Esophagus squamous epithelium (tissue), 5 donors: ENCODE measurements at regions not wholly inside any gene's neighbourhood (a gene's known extent, or its start where the extent isn't known, plus 50 kb on each side); places are given as distances from the start of the nearest gene placed in this dataset.

Experiments used
- DNase-seq: peaks from one replicate; lab custom pipeline; 2025; lab: John Stamatoyannopoulos, UW
- H3K27ac ChIP-seq, 4 donors: fragments of 200-600 bp; sonication (generic); one replicate each; pipeline ENCODE4 v1.5.1; 2016 to 2019; ENCODE audit warnings: mild to moderate bottlenecking in 1 of 4
- H3K27me3 ChIP-seq, 4 donors: fragments of 200-600 bp; sonication (generic); 1 replicate in 3 of 4; 2 replicates in 1 of 4; pipeline versions ENCODE4 v1.5.1 to v1.6.0; 2017 to 2021; ENCODE audit warnings: antibody characterized with exemption in 1 of 4
- H3K36me3 ChIP-seq, 3 donors: fragments of 200-600 bp; sonication (generic); one replicate each; pipeline ENCODE4 v1.5.1; 2016 to 2019
- H3K4me1 ChIP-seq, 3 donors: fragments of 200-600 bp; sonication (generic); one replicate each; pipeline ENCODE4 v1.5.1; 2017 to 2019
- H3K4me3 ChIP-seq, 4 donors: fragments of 200-600 bp; sonication (generic); 1 replicate in 3 of 4; 2 replicates in 1 of 4; pipeline ENCODE4 v1.5.1; 2016 to 2019; ENCODE audit warnings: mild to moderate bottlenecking in 2 of 4, moderate library complexity in 1 of 4
- H3K9me3 ChIP-seq, 3 donors: fragments of 200-600 bp; sonication (generic); one replicate each; pipeline ENCODE4 v1.5.1; 2016 to 2019
- POLR2A ChIP-seq, 4 donors: fragments of 450-650 bp; IDR thresholded peaks; one replicate each; pipeline ENCODE4 v1.6.1; 2017; ENCODE audit warnings: antibody characterized with exemption in 4 of 4, mild to moderate bottlenecking in 4 of 4, moderate library complexity in 3 of 4
- WGBS, 2 donors: methylation state at CpG; one replicate each; pipeline ENCODE4 v1.1.5; 2018; 5-methylcytosine and 5-hydroxymethylcytosine counted together
- intact Hi-C: fragments of 100-400 bp; cut with DNase I; formaldehyde crosslinking; loops from one replicate; pipeline ENCODE4 v1.15.0; 2022
- TF ChIP-seq, protein P1 (sequence below), 6 experiments: fragments of 450-650 bp in 4 of 6; fragments of 200-600 bp in 2 of 6; sonication (generic) in 2 of 6; IDR thresholded peaks; one replicate each; pipeline ENCODE4 v1.5.1; 2016 to 2019; ENCODE audit warnings: antibody characterized with exemption in 6 of 6, mild to moderate bottlenecking in 4 of 6, moderate library complexity in 4 of 6
- donor health status: DM: yes; HTN: yes; CAD: no.

GRCh38 chr5:56459394-56460194 lies 226.5 kb upstream of the ANKRD55 start:
- Histone ChIP-seq H3K27me3 (no peaks in the 10 kb centered on the region), H3K4me1 (peaks cover 0 to 47% (median 6%) of the 10 kb centered on the region in 3 donors), H3K27ac (no peak overlapping the region), H3K36me3 (no peaks in the 10 kb centered on the region), H3K9me3 (no peaks in the 10 kb centered on the region), H3K4me3 (no peak overlapping the region)
- intact Hi-C loops = no loop called here
- 83 to 85% methylated on average over 6 of the region's 6 CpGs for WGBS, 2 donors
- DNase-seq = no peak
- TF ChIP-seq POLR2A (IDR thresholded peaks at IDR 0.05) = no peak

GRCh38 chr5:56457887-56458812 lies 225.0 kb upstream of the ANKRD55 start:
- Histone ChIP-seq H3K4me1 (peaks cover 0 to 38% (median 3%) of the 10 kb centered on the region in 3 donors), H3K9me3 (no peaks in the 10 kb centered on the region), H3K36me3 (no peaks in the 10 kb centered on the region), H3K27me3 (no peaks in the 10 kb centered on the region), H3K27ac (peak overlapping the region in 1 of 4 donors; percentile 45), H3K4me3 (no peak overlapping the region)
- WGBS, 2 donors = 62 to 68% methylated on average over 8 of the region's 8 CpGs
- intact Hi-C loops = no loop called here
- no peak for DNase-seq
- no peak for TF ChIP-seq POLR2A (IDR thresholded peaks at IDR 0.05)
- TF ChIP-seq, protein P1, sequence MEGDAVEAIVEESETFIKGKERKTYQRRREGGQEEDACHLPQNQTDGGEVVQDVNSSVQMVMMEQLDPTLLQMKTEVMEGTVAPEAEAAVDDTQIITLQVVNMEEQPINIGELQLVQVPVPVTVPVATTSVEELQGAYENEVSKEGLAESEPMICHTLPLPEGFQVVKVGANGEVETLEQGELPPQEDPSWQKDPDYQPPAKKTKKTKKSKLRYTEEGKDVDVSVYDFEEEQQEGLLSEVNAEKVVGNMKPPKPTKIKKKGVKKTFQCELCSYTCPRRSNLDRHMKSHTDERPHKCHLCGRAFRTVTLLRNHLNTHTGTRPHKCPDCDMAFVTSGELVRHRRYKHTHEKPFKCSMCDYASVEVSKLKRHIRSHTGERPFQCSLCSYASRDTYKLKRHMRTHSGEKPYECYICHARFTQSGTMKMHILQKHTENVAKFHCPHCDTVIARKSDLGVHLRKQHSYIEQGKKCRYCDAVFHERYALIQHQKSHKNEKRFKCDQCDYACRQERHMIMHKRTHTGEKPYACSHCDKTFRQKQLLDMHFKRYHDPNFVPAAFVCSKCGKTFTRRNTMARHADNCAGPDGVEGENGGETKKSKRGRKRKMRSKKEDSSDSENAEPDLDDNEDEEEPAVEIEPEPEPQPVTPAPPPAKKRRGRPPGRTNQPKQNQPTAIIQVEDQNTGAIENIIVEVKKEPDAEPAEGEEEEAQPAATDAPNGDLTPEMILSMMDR (IDR thresholded peaks at IDR 0.05) = no peak

- H3K9me3 ChIP-seq = no peaks in the 10 kb centered on the region
- intact Hi-C loops = no loop called here
- H3K36me3 ChIP-seq = no peaks in the 10 kb centered on the region
- H3K4me1 ChIP-seq = peaks cover 3 to 51% (median 10%) of the 10 kb centered on the region in 3 donors
- no peak overlapping the region for H3K4me3 ChIP-seq
- no peaks in the 10 kb centered on the region for H3K27me3 ChIP-seq
- no peak overlapping the region for H3K27ac ChIP-seq
- WGBS, 2 donors = 80 to 82% methylated on average over 4 of the region's 4 CpGs
- TF ChIP-seq, protein P1 (IDR thresholded peaks at IDR 0.05) = no peak
- no peak for TF ChIP-seq POLR2A (IDR thresholded peaks at IDR 0.05)
- no peak for DNase-seq
Measured at GRCh38 chr5:56456002-56456401, 222.9 kb upstream of the ANKRD55 start.

DNA sequence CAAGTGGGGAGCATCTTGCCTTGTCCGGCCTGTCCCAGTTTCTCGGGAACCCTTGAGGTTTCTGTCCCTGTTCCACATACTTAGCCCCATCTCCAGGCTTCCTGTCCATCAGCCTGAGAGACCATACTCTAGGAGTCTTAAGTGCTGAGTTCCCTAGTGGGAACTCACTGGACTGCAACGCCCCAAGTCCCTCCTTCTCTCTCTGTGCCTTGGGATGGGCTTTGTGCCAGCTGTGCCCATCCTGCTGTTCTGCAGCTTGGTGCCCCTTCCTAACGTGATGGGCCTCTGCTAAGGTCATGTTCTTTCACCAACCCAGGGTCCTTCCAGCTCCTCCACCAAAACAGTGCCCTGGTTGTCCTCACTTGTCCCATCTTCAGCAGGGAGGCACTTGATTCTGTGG lies 222.3 kb upstream of the ANKRD55 start:
- no peak for TF ChIP-seq POLR2A (IDR thresholded peaks at IDR 0.05)
- TF ChIP-seq, protein P1 (IDR thresholded peaks at IDR 0.05) = no peak
- H3K4me1 ChIP-seq = peaks cover 1 to 51% (median 10%) of the 10 kb centered on the region in 3 donors
- intact Hi-C loops = no loop called here
- no peaks in the 10 kb centered on the region for H3K9me3 ChIP-seq
- no peak for DNase-seq
- no peaks in the 10 kb centered on the region for H3K27me3 ChIP-seq
- H3K4me3 ChIP-seq = no peak overlapping the region
- H3K27ac ChIP-seq = no peak overlapping the region
- WGBS, 2 donors = 80 to 84% methylated on average over 4 of the region's 4 CpGs
- H3K36me3 ChIP-seq = no peaks in the 10 kb centered on the region

GRCh38 chr5:56454219-56454862 lies 221.2 kb upstream of the ANKRD55 start:
- no peaks in the 10 kb centered on the region for H3K27me3 ChIP-seq
- no peaks in the 10 kb centered on the region for H3K9me3 ChIP-seq
- TF ChIP-seq, protein P1 (IDR thresholded peaks at IDR 0.05) = no peak
- TF ChIP-seq POLR2A (IDR thresholded peaks at IDR 0.05) = no peak
- WGBS, 2 donors = 86 to 96% methylated on average over 15 of the region's 15 CpGs
- H3K4me3 ChIP-seq = no peak overlapping the region
- no peak overlapping the region for H3K27ac ChIP-seq
- H3K36me3 ChIP-seq = no peaks in the 10 kb centered on the region
- peaks cover 0 to 43% (median 10%) of the 10 kb centered on the region in 3 donors for H3K4me1 ChIP-seq
- intact Hi-C loops = no loop called here
- no peak for DNase-seq
